Loucy (cell line): ENCODE measurements at regions not wholly inside any gene's neighbourhood (a gene's known extent, or its start where the extent isn't known, plus 50 kb on each side); places are given as distances from the start of the nearest gene placed in this dataset.
A peak's percentile ranks its signal among the peaks of the same experiment; 100 is the strongest.

Experiments used
- H2AFZ ChIP-seq: fragments of 200-600 bp; sonication (generic); 2 replicates; pipeline ENCODE4 v1.6.0; 2016; ENCODE audit warnings: antibody characterized with exemption, mild to moderate bottlenecking, low read length, moderate library complexity
- H3F3A ChIP-seq: fragments of 200-600 bp; 2 replicates; pipeline ENCODE4 v1.6.0; 2016; ENCODE audit warnings: antibody characterized with exemption, low read depth, mild to moderate bottlenecking
- H3K27me3 ChIP-seq: fragments of 200-600 bp; sonication (generic); 2 replicates; pipeline ENCODE4 v1.6.1; 2014; ENCODE audit warnings: low read length, mild to moderate bottlenecking; ENCODE audit not compliant: insufficient read depth, poor library complexity, severe bottlenecking
- H3K36me3 ChIP-seq: fragments of 200-600 bp; sonication (generic); 2 replicates; pipeline ENCODE4 v1.6.1; 2016; ENCODE audit warnings: low read length; ENCODE audit not compliant: insufficient read depth
- H3K4me1 ChIP-seq: fragments of 200-600 bp; sonication (generic); 2 replicates; pipeline ENCODE4 v1.5.1; 2014; ENCODE audit warnings: low read length, mild to moderate bottlenecking; ENCODE audit not compliant: insufficient read depth, poor library complexity, severe bottlenecking
- H3K4me2 ChIP-seq: fragments of 200-600 bp; sonication (generic); 2 replicates; pipeline ENCODE4 v1.6.0; 2014; ENCODE audit warnings: antibody characterized with exemption, low read length, low read depth, mild to moderate bottlenecking; ENCODE audit not compliant: poor library complexity, severe bottlenecking
- H3K4me3 ChIP-seq: fragments of 200-600 bp; sonication (generic); 2 replicates; pipeline ENCODE4 v1.5.1; 2014; ENCODE audit warnings: low read length, mild to moderate bottlenecking, mixed read lengths; ENCODE audit not compliant: poor library complexity, severe bottlenecking
- H3K79me2 ChIP-seq: fragments of 200-600 bp; sonication (generic); 2 replicates; pipeline ENCODE4 v1.6.1; 2014; ENCODE audit warnings: low read length; ENCODE audit not compliant: insufficient read depth
- H3K9ac ChIP-seq: fragments of 200-600 bp; sonication (generic); 2 replicates; pipeline ENCODE4 v1.6.0; 2014; ENCODE audit warnings: mild to moderate bottlenecking, low read depth, low read length, moderate library complexity; ENCODE audit not compliant: poor library complexity, severe bottlenecking
- H3K9me2 ChIP-seq: fragments of 200-600 bp; sonication (generic); replicated peaks from 2 replicates; pipeline ENCODE4 v1.6.1; 2016; ENCODE audit warnings: low read depth, low read length, mixed read lengths
- H3K9me3 ChIP-seq: fragments of 200-600 bp; sonication (generic); 2 replicates; pipeline ENCODE4 v1.6.1; 2014; ENCODE audit warnings: mild to moderate bottlenecking, antibody characterized with exemption, low read length, low read depth; ENCODE audit not compliant: insufficient read depth
- H4K20me1 ChIP-seq: fragments of 200-600 bp; sonication (generic); 2 replicates; pipeline ENCODE4 v1.6.0; 2014; ENCODE audit warnings: antibody characterized with exemption, low read length, mild to moderate bottlenecking; ENCODE audit not compliant: insufficient read depth, poor library complexity, severe bottlenecking
- CTCF ChIP-seq: fragments of 200-600 bp; sonication (generic); conservative IDR thresholded peaks from 2 replicates; pipeline ENCODE4 v1.5.1; 2014; ENCODE audit warnings: mild to moderate bottlenecking, antibody characterized with exemption, low read length
- EZH2phosphoT487 ChIP-seq: fragments of 200-600 bp; IDR thresholded peaks from 2 replicates; pipeline ENCODE4 v1.6.1; 2018; ENCODE audit warnings: antibody characterized with exemption, mild to moderate bottlenecking, moderate library complexity, borderline replicate concordance

DNA sequence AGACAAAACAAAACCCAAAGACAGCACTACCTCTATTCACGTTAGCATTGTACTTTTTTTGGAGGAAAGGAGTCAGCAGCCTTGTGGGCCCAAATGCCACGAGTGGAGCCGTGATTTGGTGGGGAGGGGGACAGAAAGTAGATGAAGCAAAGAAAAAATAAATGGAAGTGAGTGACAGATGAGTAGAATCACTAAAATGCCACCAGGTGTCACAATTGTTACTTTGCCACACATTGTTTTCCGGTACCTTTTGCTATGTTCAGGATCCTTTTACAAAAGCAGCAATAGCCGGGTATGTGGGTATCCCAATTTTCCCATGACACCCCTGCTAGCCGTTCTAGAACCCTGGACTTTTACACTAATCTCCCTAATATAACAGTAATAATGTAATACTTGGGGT is 85.0 kb upstream of the AK4 start:
- peak overlapping the region; percentile 45 for H3K4me2 ChIP-seq
- H3K4me3 ChIP-seq = no peak overlapping the region
- no peaks in the 10 kb centered on the region for H3K9me3 ChIP-seq
- H2AFZ ChIP-seq = no peak overlapping the region
- H3F3A ChIP-seq = peaks cover 12% of the 10 kb centered on the region
- TF ChIP-seq EZH2phosphoT487 (no peak), CTCF (peak; percentile 61)
- H3K9me2 ChIP-seq = no peaks in the 10 kb centered on the region
- H3K4me1 ChIP-seq = peaks cover 41% of the 10 kb centered on the region
- H3K36me3 ChIP-seq = peaks cover 5% of the 10 kb centered on the region
- H4K20me1 ChIP-seq = peaks cover 45% of the 10 kb centered on the region
- H3K27me3 ChIP-seq = no peaks in the 10 kb centered on the region
- peaks cover 82% of the 10 kb centered on the region for H3K79me2 ChIP-seq
- H3K9ac ChIP-seq = no peak overlapping the region

DNA sequence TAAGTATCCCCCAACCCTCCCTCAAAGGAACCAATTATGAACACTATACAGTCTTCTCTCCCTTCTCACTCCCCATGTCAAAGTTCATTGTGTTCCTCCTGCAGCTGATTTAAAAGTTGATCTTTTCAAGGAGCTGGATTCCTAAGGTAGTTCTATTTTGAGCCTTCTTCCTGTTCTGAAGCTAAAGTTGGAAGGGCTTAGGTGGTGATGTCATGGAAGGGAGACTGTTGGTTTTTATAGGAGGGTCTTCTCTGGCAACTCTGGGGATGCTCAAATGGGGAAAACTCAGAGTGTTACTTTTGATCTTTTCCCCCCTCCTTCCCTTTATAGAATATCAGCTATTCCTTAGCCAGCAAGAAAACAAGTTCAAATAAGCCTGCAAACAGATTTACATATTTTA is 83.0 kb upstream of the AK4 start:
- Histone ChIP-seq H3F3A (peaks cover 12% of the 10 kb centered on the region), H3K9me3 (no peaks in the 10 kb centered on the region), H4K20me1 (peaks cover 32% of the 10 kb centered on the region), H3K4me2 (peak overlapping the region; percentile 83), H3K36me3 (no peaks in the 10 kb centered on the region), H3K9me2 (no peaks in the 10 kb centered on the region), H3K4me3 (peak overlapping the region; percentile 84), H2AFZ (no peak overlapping the region), H3K9ac (peak overlapping the region; percentile 76), H3K27me3 (no peaks in the 10 kb centered on the region), H3K4me1 (peaks cover 46% of the 10 kb centered on the region), H3K79me2 (peaks cover 79% of the 10 kb centered on the region)
- TF ChIP-seq EZH2phosphoT487 (no peak), CTCF (no peak)

DNA sequence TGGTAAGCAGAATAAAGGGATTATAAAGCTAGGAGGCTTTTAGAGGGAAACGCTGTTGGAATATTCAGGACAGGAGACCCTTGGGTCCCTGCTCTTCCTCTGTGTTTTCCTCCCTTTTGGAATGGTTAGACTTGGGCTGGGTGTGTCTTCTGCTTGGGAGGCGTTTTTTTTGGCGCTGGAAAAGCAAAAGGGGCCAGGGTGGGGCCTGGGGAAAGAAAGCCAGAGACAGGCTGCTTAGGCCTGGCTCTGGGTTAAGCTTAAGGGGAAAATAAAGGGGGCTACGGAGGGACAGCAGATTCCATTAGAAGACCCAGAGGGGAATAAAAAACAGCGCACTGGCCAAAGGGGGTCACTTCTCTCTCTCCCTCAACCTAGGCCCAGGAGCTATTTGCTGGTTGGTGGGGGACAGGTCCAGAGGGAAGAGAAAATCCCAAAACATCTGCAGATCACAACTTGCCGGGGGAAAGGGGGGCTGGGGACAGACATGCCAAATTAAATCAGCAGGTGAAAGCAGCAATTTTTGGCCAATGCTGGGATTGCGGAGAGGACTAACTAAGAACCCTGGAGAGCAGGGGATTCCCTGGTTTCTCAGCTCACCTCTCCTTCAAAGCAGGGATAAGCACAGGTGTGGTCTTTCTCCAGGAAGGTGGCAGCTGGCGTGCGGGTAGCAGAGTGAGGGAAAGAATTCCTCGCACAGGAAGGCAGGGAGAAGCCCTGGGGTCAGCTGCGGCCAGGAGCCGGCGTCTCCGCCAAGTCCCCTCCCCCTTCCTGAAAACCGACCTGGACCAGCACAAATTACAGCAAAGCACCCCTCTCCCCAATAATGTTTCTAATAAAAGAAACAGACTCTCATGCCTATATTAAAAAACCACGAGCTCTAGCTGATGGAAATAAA is 82.2 kb upstream of the AK4 start:
- Histone ChIP-seq H3K4me3 (peak overlapping the region; percentile 84), H3K9me3 (no peaks in the 10 kb centered on the region), H3K79me2 (peaks cover 71% of the 10 kb centered on the region), H3K27me3 (no peaks in the 10 kb centered on the region), H4K20me1 (peaks cover 30% of the 10 kb centered on the region), H3K36me3 (no peaks in the 10 kb centered on the region), H3K4me1 (peaks cover 44% of the 10 kb centered on the region), H2AFZ (peak overlapping the region; percentile 86), H3K9ac (peak overlapping the region; percentile 76), H3K9me2 (no peaks in the 10 kb centered on the region), H3K4me2 (peak overlapping the region; percentile 83), H3F3A (peaks cover 12% of the 10 kb centered on the region)
- TF ChIP-seq EZH2phosphoT487 = no peak
- TF ChIP-seq CTCF = no peak
